IMR-90 (cell line): ENCODE measurements at regions not wholly inside any gene's neighbourhood (a gene's known extent, or its start where the extent isn't known, plus 50 kb on each side); places are given as distances from the start of the nearest gene placed in this dataset.

Experiments
- BHLHE40 ChIP-seq: fragments of 150-350 bp; IDR thresholded peaks from 2 replicates; pipeline ENCODE4 v1.6.1; 2016; ENCODE audit warnings: mild to moderate bottlenecking, low read depth, low read length
- CEBPB ChIP-seq: IDR thresholded peaks from 2 replicates; pipeline ENCODE4 v1.6.1; 2012; ENCODE audit warnings: low read depth, low read length, improper control_type of control experiment
- MXI1 ChIP-seq: IDR thresholded peaks from 2 replicates; pipeline ENCODE4 v1.6.1; 2012; ENCODE audit warnings: low read depth, mild to moderate bottlenecking, low read length, moderate library complexity, borderline replicate concordance
- NFE2L2 ChIP-seq: fragments of 150-350 bp; IDR thresholded peaks from 2 replicates; pipeline ENCODE4 v1.6.1; 2016; ENCODE audit warnings: low read depth, mild to moderate bottlenecking, low read length
- POLR2A ChIP-seq: IDR thresholded peaks from 2 replicates; pipeline ENCODE4 v1.6.1; 2012; ENCODE audit warnings: mild to moderate bottlenecking, low read depth, low read length
- RAD21 ChIP-seq: IDR thresholded peaks from 2 replicates; pipeline ENCODE4 v1.6.1; 2012; ENCODE audit warnings: low read length, improper control_type of control experiment
- RCOR1 ChIP-seq: IDR thresholded peaks from 2 replicates; pipeline ENCODE4 v1.6.1; 2012; ENCODE audit warnings: mild to moderate bottlenecking, low read length, improper control_type of control experiment; ENCODE audit not compliant: insufficient replicate concordance
- RFX5 ChIP-seq: IDR thresholded peaks from 2 replicates; pipeline ENCODE4 v1.8.0; 2012; ENCODE audit warnings: low read depth, mild to moderate bottlenecking, low read length, moderate library complexity
- TF ChIP-seq, protein P1 (sequence below): conservative IDR thresholded peaks from 2 replicates; pipeline ENCODE4 v1.5.1; 2012; ENCODE audit warnings: mild to moderate bottlenecking, low read depth, low read length, improper control_type of control experiment
- TF ChIP-seq, protein P2 (sequence below): fragments of 150-350 bp; IDR thresholded peaks from 2 replicates; pipeline ENCODE4 v1.6.1; 2016; ENCODE audit warnings: low read depth, mild to moderate bottlenecking, low read length, moderate library complexity, borderline replicate concordance

DNA sequence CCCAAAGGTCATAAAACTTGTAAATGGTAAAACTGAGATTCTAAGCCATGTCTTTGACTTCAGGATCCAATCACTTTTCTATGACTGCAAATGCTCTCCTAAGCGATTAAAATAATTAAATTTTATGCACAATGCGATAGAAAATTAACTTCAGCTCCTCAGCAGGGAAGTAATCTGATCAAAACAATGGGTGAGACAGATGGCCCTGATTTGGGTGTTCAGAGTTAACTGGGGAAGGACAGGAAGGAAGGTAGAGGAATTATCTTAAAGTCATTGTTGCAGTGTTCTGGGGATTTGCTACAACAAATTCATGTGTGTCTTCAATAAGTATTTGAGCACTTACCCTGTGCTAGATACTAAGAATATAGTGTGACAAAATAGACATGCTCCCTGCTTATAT is 446.0 kb upstream of the MEX3C start:
- TF ChIP-seq, protein P1, sequence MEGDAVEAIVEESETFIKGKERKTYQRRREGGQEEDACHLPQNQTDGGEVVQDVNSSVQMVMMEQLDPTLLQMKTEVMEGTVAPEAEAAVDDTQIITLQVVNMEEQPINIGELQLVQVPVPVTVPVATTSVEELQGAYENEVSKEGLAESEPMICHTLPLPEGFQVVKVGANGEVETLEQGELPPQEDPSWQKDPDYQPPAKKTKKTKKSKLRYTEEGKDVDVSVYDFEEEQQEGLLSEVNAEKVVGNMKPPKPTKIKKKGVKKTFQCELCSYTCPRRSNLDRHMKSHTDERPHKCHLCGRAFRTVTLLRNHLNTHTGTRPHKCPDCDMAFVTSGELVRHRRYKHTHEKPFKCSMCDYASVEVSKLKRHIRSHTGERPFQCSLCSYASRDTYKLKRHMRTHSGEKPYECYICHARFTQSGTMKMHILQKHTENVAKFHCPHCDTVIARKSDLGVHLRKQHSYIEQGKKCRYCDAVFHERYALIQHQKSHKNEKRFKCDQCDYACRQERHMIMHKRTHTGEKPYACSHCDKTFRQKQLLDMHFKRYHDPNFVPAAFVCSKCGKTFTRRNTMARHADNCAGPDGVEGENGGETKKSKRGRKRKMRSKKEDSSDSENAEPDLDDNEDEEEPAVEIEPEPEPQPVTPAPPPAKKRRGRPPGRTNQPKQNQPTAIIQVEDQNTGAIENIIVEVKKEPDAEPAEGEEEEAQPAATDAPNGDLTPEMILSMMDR, result no peak
- no peak for TF ChIP-seq POLR2A
- no peak for TF ChIP-seq RCOR1
- TF ChIP-seq RAD21, result no peak
- no peak for TF ChIP-seq MXI1
- TF ChIP-seq, protein P2, sequence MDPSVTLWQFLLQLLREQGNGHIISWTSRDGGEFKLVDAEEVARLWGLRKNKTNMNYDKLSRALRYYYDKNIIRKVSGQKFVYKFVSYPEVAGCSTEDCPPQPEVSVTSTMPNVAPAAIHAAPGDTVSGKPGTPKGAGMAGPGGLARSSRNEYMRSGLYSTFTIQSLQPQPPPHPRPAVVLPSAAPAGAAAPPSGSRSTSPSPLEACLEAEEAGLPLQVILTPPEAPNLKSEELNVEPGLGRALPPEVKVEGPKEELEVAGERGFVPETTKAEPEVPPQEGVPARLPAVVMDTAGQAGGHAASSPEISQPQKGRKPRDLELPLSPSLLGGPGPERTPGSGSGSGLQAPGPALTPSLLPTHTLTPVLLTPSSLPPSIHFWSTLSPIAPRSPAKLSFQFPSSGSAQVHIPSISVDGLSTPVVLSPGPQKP, result no peak
- no peak for TF ChIP-seq BHLHE40
- no peak for TF ChIP-seq NFE2L2
- TF ChIP-seq RFX5, result no peak
- TF ChIP-seq CEBPB, result no peak
